AG09319 (cell line): ENCODE measurements at regions not wholly inside any gene's neighbourhood (a gene's known extent, or its start where the extent isn't known, plus 50 kb on each side); places are given as distances from the start of the nearest gene placed in this dataset.

Source experiments
- DNase-seq: peaks from one replicate; pipeline ENCODE4 v3.0.0-alpha.2; 2010; ENCODE audit warnings: low read depth; ENCODE audit errors: extremely low read depth
- TF ChIP-seq, protein P1 (sequence below): IDR thresholded peaks from 2 replicates; pipeline ENCODE4 v1.5.1; 2011; ENCODE audit warnings: low read depth, mild to moderate bottlenecking, inconsistent platforms, low read length, moderate library complexity

DNA sequence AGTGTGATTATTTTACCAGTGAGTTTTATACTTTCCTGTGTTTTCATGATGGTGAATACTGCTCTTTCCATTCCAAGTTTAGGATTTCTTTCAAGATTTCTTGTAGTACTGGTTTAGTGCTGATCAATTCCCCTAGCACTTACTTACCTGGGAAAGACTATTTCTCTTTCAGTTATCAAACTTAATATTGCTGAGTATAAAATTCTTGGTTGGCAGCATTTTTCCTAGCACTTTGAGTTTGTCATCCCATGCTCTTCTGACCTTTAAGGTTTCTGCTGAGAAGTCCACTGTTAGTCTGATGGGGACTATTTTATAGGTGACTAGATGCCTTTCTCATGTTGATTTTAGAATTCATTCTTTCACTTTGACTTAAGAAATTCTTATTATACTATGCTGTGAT is 842.8 kb upstream of the CITED2 start:
- TF ChIP-seq, protein P1, sequence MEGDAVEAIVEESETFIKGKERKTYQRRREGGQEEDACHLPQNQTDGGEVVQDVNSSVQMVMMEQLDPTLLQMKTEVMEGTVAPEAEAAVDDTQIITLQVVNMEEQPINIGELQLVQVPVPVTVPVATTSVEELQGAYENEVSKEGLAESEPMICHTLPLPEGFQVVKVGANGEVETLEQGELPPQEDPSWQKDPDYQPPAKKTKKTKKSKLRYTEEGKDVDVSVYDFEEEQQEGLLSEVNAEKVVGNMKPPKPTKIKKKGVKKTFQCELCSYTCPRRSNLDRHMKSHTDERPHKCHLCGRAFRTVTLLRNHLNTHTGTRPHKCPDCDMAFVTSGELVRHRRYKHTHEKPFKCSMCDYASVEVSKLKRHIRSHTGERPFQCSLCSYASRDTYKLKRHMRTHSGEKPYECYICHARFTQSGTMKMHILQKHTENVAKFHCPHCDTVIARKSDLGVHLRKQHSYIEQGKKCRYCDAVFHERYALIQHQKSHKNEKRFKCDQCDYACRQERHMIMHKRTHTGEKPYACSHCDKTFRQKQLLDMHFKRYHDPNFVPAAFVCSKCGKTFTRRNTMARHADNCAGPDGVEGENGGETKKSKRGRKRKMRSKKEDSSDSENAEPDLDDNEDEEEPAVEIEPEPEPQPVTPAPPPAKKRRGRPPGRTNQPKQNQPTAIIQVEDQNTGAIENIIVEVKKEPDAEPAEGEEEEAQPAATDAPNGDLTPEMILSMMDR, result no peak
- no peak for DNase-seq

GRCh38 chr6:140209775-140210174 is 835.3 kb upstream of the CITED2 start:
- DNase-seq, result no peak
- TF ChIP-seq, protein P1, result no peak

GRCh38 chr6:140208286-140208685 is 833.8 kb upstream of the CITED2 start:
- DNase-seq, result no peak
- TF ChIP-seq, protein P1, result no peak

DNA sequence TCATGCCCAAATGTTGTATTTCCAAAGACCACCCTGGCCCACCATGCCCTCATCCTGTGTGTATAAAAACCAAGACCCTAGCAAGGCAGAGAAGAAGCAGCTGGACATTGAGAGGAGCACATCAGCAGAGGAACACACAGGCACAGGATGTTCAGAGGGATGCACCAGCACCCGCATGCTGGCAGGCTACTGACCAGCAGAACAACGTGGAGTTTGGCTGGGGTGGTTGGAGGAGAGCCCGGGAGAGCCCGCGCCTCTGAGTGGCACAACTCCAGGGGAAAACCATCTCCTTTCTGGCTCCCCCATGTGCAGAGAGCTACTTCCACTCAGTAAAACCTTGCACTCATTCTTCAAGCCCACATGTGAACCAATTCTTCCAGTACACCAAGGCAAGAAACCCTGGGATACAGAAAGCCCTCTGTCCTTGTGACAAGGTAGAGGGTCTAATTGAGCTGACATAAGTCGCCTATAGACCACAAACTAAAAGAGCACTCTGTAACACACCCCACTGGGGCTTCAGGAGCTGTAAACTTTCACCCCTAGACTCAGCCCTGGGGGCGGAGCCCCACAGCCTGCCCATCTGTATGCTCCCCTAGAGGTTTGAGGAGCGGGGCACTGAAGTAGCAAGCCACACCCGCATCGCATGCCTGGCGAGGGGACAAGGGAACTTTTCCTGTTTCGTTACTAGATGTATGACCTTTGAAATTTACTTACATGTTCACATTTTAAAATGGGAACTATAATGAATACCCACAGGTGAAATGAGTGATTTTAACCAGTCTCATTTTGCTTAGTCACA is 831.5 kb upstream of the CITED2 start:
- TF ChIP-seq, protein P1, result no peak
- DNase-seq, result no peak

- TF ChIP-seq, protein P1, result no peak
- DNase-seq, result peak; percentile 18
Measured at GRCh38 chr6:140204154-140204553, 829.7 kb upstream of the CITED2 start.

DNA sequence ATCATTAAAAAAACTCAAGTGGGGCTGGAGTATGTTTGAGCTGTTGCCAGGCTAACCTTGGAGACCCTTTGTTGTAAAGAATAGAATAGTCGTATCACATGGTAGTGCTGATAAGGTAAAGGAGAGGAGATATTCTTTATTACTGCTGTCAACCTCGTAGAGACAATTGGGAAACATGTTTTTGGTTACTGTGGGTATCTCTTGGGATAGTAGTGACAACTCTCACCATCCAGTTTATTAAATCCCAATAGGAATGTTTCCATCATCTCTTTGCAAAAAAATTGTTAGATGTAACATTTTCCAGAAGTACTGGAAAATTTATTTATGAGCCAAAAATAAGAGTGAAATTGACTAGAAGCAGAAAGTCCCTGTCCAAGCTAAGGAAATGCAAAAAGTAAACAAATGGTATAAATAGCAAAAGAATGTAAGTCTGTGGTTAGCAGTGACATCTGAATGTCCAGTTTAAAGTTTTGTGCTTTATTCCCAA is 829.3 kb upstream of the CITED2 start:
- DNase-seq, result peak; percentile 41
- TF ChIP-seq, protein P1, result no peak

DNA sequence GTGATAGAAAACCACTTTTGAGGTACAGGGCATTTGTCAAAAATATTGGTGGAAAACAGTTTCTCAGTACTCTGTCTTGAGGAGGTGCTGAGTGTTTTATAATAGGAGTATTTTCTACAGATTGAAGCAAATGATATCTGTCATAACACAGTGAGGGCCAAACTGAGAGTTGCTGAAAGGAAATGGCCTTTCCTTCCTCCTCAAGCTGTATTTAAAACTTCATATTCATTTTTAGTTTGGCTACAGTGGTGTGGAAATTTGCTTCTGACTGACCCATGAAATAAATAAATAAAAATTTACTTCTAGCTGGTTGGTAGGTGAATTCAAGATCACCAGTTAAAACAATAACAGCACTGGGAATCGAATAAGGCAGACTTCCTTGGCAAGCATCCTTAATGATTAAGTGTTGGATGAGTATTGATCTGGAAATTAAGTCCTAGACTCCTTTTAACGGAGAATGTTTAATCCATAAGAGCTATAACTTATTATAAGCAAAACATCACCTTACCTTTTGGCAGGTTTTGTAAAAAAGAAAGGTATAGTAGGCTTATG is 828.6 kb upstream of the CITED2 start:
- no peak for DNase-seq
- TF ChIP-seq, protein P1, result no peak
